Mesenchymal stem cell (in vitro differentiated cells and primary cell): ENCODE measurements at regions not wholly inside any gene's neighbourhood (a gene's known extent, or its start where the extent isn't known, plus 50 kb on each side); places are given as distances from the start of the nearest gene placed in this dataset.
A peak's percentile ranks its signal among the peaks of the same experiment; 100 is the strongest.

Experiments used
- DNase-seq: peaks from one replicate; pipeline ENCODE4 v3.0.0-alpha.2; 2013
- H2AFZ ChIP-seq: one replicate; pipeline ENCODE4 v1.6.1; 2013; ENCODE audit warnings: low read depth, mild to moderate bottlenecking, control low read depth, inconsistent platforms, low read length, moderate library complexity
- H2AK5ac ChIP-seq: 2 replicates; pipeline ENCODE4 v1.6.1; 2013; ENCODE audit warnings: low read length, moderate library complexity, mild to moderate bottlenecking, inconsistent platforms; ENCODE audit not compliant: severe bottlenecking
- H2BK120ac ChIP-seq: one replicate; pipeline ENCODE4 v1.6.1; 2013; ENCODE audit warnings: low read depth, mild to moderate bottlenecking, inconsistent platforms, low read length, moderate library complexity
- H2BK12ac ChIP-seq, 2 experiments: one replicate each; pipeline ENCODE4 v1.6.1; 2013; ENCODE audit warnings: inconsistent platforms in 2 of 2, low read length in 2 of 2, mild to moderate bottlenecking in 2 of 2, moderate library complexity in 2 of 2, control low read depth in 1 of 2
- H2BK15ac ChIP-seq: one replicate; pipeline ENCODE4 v1.6.1; 2013; ENCODE audit warnings: mild to moderate bottlenecking, low read depth, inconsistent platforms; ENCODE audit not compliant: poor library complexity, severe bottlenecking
- H2BK5ac ChIP-seq: 2 replicates; pipeline ENCODE4 v1.6.1; 2013; ENCODE audit warnings: low read depth, mild to moderate bottlenecking, low read length, control low read depth, inconsistent platforms; ENCODE audit not compliant: poor library complexity, severe bottlenecking
- H3K14ac ChIP-seq, 2 experiments: one replicate each; pipeline ENCODE4 v1.6.1; 2013; ENCODE audit warnings: inconsistent platforms in 2 of 2, low read length in 2 of 2, control low read depth in 1 of 2, mild to moderate bottlenecking in 1 of 2, moderate library complexity in 1 of 2
- H3K18ac ChIP-seq, 2 experiments: one replicate each; pipeline ENCODE4 v1.6.1; 2013; ENCODE audit warnings: inconsistent platforms in 2 of 2, low read length in 2 of 2, control low read depth in 1 of 2, low read depth in 1 of 2, mild to moderate bottlenecking in 1 of 2
- H3K23ac ChIP-seq, 2 experiments: one replicate each; pipeline ENCODE4 v1.6.1; 2013; ENCODE audit warnings: inconsistent platforms in 2 of 2, low read length in 2 of 2, mild to moderate bottlenecking in 2 of 2, moderate library complexity in 2 of 2, control low read depth in 1 of 2
- H3K27ac ChIP-seq: 2 replicates; pipeline ENCODE4 v1.5.1; 2013; ENCODE audit warnings: mild to moderate bottlenecking, moderate library complexity, low read length, control low read depth, inconsistent platforms; ENCODE audit not compliant: poor library complexity, severe bottlenecking
- H3K27me3 ChIP-seq, 2 experiments: 2 replicates each; pipeline versions ENCODE4 v1.6.1 to v1.7.0; 2013; ENCODE audit warnings: low read length in 2 of 2, mild to moderate bottlenecking in 2 of 2, moderate library complexity in 2 of 2, control low read depth in 1 of 2, inconsistent platforms in 1 of 2; ENCODE audit not compliant: control insufficient read depth in 1 of 2, insufficient read depth in 1 of 2
- H3K36me3 ChIP-seq, 2 experiments: 2 replicates each; pipeline versions ENCODE4 v1.6.1 to v1.7.0; 2013; ENCODE audit warnings: low read length in 2 of 2, control low read depth in 1 of 2, inconsistent platforms in 1 of 2, low read depth in 1 of 2, mild to moderate bottlenecking in 1 of 2; ENCODE audit not compliant: insufficient read depth in 2 of 2, control insufficient read depth in 1 of 2
- H3K4ac ChIP-seq, 2 experiments: one replicate each; pipeline ENCODE4 v1.6.1; 2013; ENCODE audit warnings: inconsistent platforms in 2 of 2, low read length in 2 of 2, mild to moderate bottlenecking in 2 of 2, moderate library complexity in 2 of 2, control low read depth in 1 of 2, low read depth in 1 of 2
- H3K4me1 ChIP-seq: 2 replicates; pipeline ENCODE4 v1.6.1; 2013; ENCODE audit warnings: low read depth, low read length, control low read depth; ENCODE audit not compliant: control insufficient read depth, insufficient read depth
- H3K4me2 ChIP-seq: 2 replicates; pipeline ENCODE4 v1.6.1; 2013; ENCODE audit warnings: low read length, mild to moderate bottlenecking, inconsistent platforms; ENCODE audit not compliant: poor library complexity, severe bottlenecking
- H3K4me3 ChIP-seq, 2 experiments: 2 replicates each; pipeline versions ENCODE4 v1.5.1 to v1.7.0; 2013; ENCODE audit warnings: low read length in 2 of 2, mild to moderate bottlenecking in 2 of 2, control low read depth in 1 of 2, low read depth in 1 of 2; ENCODE audit not compliant: insufficient read depth in 1 of 2
- H3K79me1 ChIP-seq: replicated peaks from 2 replicates; pipeline ENCODE4 v1.6.1; 2013; ENCODE audit warnings: mild to moderate bottlenecking, control low read depth, low read length, inconsistent platforms; ENCODE audit not compliant: poor library complexity, severe bottlenecking
- H3K9ac ChIP-seq: 2 replicates; pipeline ENCODE4 v1.7.0; 2013; ENCODE audit warnings: mild to moderate bottlenecking, low read length, moderate library complexity
- H3K9me3 ChIP-seq: 2 replicates; pipeline ENCODE4 v1.7.0; 2013; ENCODE audit warnings: mild to moderate bottlenecking, low read length; ENCODE audit not compliant: control insufficient read depth
- H4K8ac ChIP-seq: one replicate; pipeline ENCODE4 v1.6.1; 2013; ENCODE audit warnings: inconsistent platforms, mild to moderate bottlenecking, low read length, moderate library complexity
- H4K91ac ChIP-seq: one replicate; pipeline ENCODE4 v1.6.1; 2013; ENCODE audit warnings: mild to moderate bottlenecking, low read length, inconsistent platforms
- WGBS: methylation state at CpG from one replicate; pipeline ENCODE4 v1.1.7; 2013; ENCODE audit warnings: mixed read lengths; 5-methylcytosine and 5-hydroxymethylcytosine counted together

- no peak overlapping the region for H2AK5ac ChIP-seq
- no peak overlapping the region for H2BK5ac ChIP-seq
- H3K27me3 ChIP-seq: no peaks in the 10 kb centered on the region
- H3K79me1 ChIP-seq: no peaks in the 10 kb centered on the region
- peak overlapping the region; percentile 45 for H3K27ac ChIP-seq
- peaks cover 6% of the 10 kb centered on the region for H3K4me1 ChIP-seq
- H3K9ac ChIP-seq: peak overlapping the region; percentile 37
- no peak overlapping the region for H2BK120ac ChIP-seq
- peak; percentile 90 for DNase-seq
- no peak overlapping the region for H4K91ac ChIP-seq
- H4K8ac ChIP-seq: no peak overlapping the region
- no peak overlapping the region for H3K4ac ChIP-seq
- no peak overlapping the region for H3K23ac ChIP-seq
- H3K9me3 ChIP-seq: no peaks in the 10 kb centered on the region
- H3K4me3 ChIP-seq: no peak overlapping the region
- H3K36me3 ChIP-seq: no peaks in the 10 kb centered on the region
- H3K4me2 ChIP-seq: no peak overlapping the region
- H2BK15ac ChIP-seq: no peak overlapping the region
- no peak overlapping the region for H3K14ac ChIP-seq
- no peak overlapping the region for H2AFZ ChIP-seq
- peak overlapping the region in 1 of 2 experiments; percentile 10 for H3K18ac ChIP-seq
- peak overlapping the region in 1 of 2 experiments; percentile 84 for H2BK12ac ChIP-seq
- 0% methylated on average over 2 of the region's 2 CpGs for WGBS
Observed at GRCh38 chr10:88157981-88158465, 294.6 kb downstream of the PTEN start.

GRCh38 chr10:88158526-88159122, 295.2 kb downstream of the PTEN start:
- Histone ChIP-seq H4K8ac (no peak overlapping the region), H3K36me3 (no peaks in the 10 kb centered on the region), H3K4me2 (no peak overlapping the region), H3K4ac (peak overlapping the region in 1 of 2 experiments; percentile 97), H2AFZ (no peak overlapping the region), H2BK12ac (peak overlapping the region; percentile 83 to 84), H3K9me3 (no peaks in the 10 kb centered on the region), H2AK5ac (no peak overlapping the region), H2BK15ac (no peak overlapping the region), H2BK5ac (no peak overlapping the region), H3K9ac (peak overlapping the region; percentile 35), H2BK120ac (peak overlapping the region; percentile 9), H3K23ac (no peak overlapping the region), H3K79me1 (no peaks in the 10 kb centered on the region), H4K91ac (no peak overlapping the region), H3K27ac (peak overlapping the region; percentile 45), H3K18ac (peak overlapping the region; percentile 10 to 73), H3K14ac (no peak overlapping the region), H3K4me1 (peaks cover 6% of the 10 kb centered on the region), H3K4me3 (no peak overlapping the region), H3K27me3 (no peaks in the 10 kb centered on the region)
- 17% methylated on average over 2 of the region's 3 CpGs for WGBS
- no peak for DNase-seq

- Histone ChIP-seq H2AK5ac (peak overlapping the region; percentile 56), H3K79me1 (no peaks in the 10 kb centered on the region), H3K9me3 (no peaks in the 10 kb centered on the region), H2BK12ac (peak overlapping the region; percentile 94 to 97), H2BK120ac (peak overlapping the region; percentile 9), H3K18ac (peak overlapping the region; percentile 73 to 92), H3K27ac (peak overlapping the region; percentile 15), H4K91ac (peak overlapping the region; percentile 76), H3K4me2 (no peak overlapping the region), H3K4ac (peak overlapping the region; percentile 30 to 97), H4K8ac (peak overlapping the region; percentile 70), H3K4me1 (peaks cover 6% of the 10 kb centered on the region), H3K9ac (no peak overlapping the region), H3K36me3 (no peaks in the 10 kb centered on the region), H3K23ac (peak overlapping the region in 1 of 2 experiments; percentile 62), H2BK5ac (no peak overlapping the region), H3K14ac (peak overlapping the region in 1 of 2 experiments; percentile 80), H2AFZ (peak overlapping the region; percentile 83), H2BK15ac (peak overlapping the region; percentile 55), H3K4me3 (no peak overlapping the region), H3K27me3 (no peaks in the 10 kb centered on the region)
- DNase-seq: no peak
- 40% methylated on average over 3 of the region's 3 CpGs for WGBS
Observed at GRCh38 chr10:88159127-88159829, 295.9 kb downstream of the PTEN start.

DNA sequence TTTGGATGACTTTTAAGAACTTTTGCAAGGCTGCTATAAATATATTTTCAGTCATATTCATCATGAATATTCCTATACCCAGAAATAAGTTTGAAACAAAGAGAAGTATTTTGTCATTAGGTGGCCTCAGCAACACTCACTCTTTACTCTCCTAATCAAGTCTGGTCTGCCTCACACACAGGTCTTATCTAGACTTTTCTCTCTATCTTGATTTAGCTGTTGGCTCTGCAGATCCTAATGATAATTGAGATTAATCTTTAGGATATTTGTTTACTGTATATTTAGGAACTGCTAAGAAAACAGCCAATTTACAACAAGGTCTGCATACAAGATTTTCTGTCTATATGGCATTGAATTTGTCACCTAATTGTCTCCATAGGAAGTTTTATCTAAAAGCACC, 297.6 kb downstream of the PTEN start:
- H3K18ac ChIP-seq: no peak overlapping the region
- H3K4ac ChIP-seq: no peak overlapping the region
- no peak overlapping the region for H2BK12ac ChIP-seq
- H3K4me3 ChIP-seq: no peak overlapping the region
- H3K36me3 ChIP-seq: no peaks in the 10 kb centered on the region
- no peak for DNase-seq
- no peaks in the 10 kb centered on the region for H3K27me3 ChIP-seq
- H3K4me1 ChIP-seq: peaks cover 6% of the 10 kb centered on the region
- no peaks in the 10 kb centered on the region for H3K9me3 ChIP-seq
- no peak overlapping the region for H4K8ac ChIP-seq
- H3K14ac ChIP-seq: no peak overlapping the region
- H3K23ac ChIP-seq: no peak overlapping the region
- no peak overlapping the region for H3K9ac ChIP-seq
- H3K27ac ChIP-seq: no peak overlapping the region
- no peak overlapping the region for H2BK15ac ChIP-seq
- H3K79me1 ChIP-seq: no peaks in the 10 kb centered on the region
- H2AFZ ChIP-seq: no peak overlapping the region
- H2BK5ac ChIP-seq: no peak overlapping the region
- H2AK5ac ChIP-seq: no peak overlapping the region
- no peak overlapping the region for H4K91ac ChIP-seq
- H3K4me2 ChIP-seq: no peak overlapping the region
- no peak overlapping the region for H2BK120ac ChIP-seq
